ENCODE measurements at regions not wholly inside any gene's neighbourhood (a gene's known extent, or its start where the extent isn't known, plus 50 kb on each side); places are given as distances from the start of the nearest gene placed in this dataset.
A peak's percentile ranks its signal among the peaks of the same experiment; 100 is the strongest.

- no peak for DNase-seq (ENCODE audit: low read depth, low spot score)
Measured at GRCh38 chr5:61904730-61905129, 401.3 kb upstream of the KIF2A start.

DNA sequence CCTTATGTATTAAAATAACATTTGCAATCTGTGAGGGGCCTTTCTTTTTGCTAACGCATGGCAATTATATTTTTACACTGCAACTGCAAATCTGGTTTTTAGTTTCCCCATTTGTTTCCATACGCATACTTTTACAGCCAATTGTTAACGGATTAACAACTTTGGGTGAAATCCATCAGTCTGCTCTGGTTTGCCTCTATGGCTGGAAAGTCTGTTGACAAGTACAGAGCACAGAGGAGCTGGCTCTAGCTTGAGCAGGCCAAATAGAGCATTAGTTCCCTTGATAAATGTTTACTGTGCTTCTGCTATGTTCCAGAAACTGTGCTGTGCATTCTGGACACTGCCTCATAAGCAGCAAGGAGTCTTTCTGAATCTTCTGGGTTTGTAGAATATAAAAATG is 400.4 kb upstream of the KIF2A start:
- no peak for DNase-seq (ENCODE audit: low read depth, low spot score)

DNA sequence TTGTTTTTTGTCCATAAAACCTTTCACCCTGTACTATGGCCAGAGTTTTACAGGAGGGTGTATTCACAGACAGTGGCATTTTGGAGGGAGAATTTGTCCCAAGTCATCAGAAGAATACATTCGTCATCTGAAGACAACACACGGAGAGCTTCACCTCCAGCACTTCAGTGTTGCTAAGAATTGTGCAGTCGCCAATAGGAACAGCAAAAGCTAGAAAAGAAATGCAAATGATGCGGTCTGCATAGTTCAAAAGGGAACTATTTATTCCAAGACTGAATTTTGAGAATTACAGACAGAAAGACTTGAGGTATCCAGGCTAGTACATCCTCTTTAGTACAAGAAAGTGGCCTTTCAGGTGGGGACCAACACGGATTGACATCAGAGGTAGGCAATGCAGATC is 399.2 kb upstream of the KIF2A start:
- DNase-seq (ENCODE audit: low read depth, low spot score), result peak; percentile 29

- DNase-seq (ENCODE audit: low read depth, low spot score), result no peak
Measured at GRCh38 chr5:61907995-61908394, 398.0 kb upstream of the KIF2A start.

DNA sequence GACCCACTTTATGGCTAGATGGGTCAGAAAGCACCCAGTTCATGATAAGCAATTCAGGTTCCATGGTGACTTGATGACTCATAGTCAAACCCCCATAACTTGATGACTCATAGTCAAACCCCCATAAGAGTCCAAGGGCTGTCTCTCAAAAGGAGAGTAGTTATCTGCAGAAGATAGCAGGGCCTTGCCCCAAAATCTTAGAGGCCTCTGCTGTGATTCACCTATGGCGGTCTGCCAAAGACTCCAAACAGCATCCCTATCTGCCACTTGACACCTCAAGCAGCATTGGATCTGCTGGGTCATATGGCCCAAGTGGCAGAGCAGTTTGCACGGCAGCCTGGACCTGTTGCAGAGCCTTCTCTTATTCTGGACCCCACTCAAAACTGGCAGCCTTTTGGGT is 395.2 kb upstream of the KIF2A start:
- DNase-seq (ENCODE audit: low read depth, low spot score), result no peak

DNA sequence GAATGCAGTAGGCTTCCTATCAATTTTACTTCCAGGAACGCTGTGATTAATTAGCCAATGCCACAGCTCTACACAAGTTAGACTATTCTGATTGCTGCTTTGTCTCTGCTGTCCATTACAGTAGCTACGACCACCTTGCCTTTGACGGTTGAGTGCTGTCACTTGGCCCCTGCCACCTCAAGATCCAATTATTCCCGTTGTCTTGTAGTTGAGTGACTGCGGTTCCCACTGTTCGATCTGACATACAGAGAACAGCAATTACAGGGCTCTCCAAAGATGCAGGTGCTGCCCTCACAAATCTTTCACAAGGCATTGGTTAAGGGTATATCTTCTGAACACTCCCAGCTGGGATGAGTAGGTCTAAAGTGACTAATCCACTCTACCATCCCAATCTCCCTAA is 393.4 kb upstream of the KIF2A start:
- no peak for DNase-seq (ENCODE audit: low read depth, low spot score)

DNA sequence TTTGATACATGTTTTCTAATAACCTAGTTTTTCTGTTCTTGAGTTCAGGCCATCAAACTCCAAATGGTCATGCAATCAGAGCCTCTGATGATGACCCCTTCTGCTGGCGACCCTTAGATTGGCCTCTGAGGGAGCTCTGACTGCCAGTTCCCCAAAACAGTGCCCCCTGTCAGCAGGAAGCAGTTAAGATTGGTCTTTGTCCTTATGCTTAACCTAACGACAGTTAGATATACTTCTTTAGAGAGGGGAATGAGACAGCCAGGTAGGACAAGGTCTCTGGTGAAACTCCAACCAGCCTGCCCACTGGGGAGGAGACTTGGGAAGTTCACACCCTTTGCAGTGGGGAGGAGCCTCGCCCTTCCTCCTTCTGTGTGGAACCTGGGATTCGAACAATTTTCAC is 390.4 kb upstream of the KIF2A start:
- DNase-seq (ENCODE audit: low read depth, low spot score), result no peak

DNA sequence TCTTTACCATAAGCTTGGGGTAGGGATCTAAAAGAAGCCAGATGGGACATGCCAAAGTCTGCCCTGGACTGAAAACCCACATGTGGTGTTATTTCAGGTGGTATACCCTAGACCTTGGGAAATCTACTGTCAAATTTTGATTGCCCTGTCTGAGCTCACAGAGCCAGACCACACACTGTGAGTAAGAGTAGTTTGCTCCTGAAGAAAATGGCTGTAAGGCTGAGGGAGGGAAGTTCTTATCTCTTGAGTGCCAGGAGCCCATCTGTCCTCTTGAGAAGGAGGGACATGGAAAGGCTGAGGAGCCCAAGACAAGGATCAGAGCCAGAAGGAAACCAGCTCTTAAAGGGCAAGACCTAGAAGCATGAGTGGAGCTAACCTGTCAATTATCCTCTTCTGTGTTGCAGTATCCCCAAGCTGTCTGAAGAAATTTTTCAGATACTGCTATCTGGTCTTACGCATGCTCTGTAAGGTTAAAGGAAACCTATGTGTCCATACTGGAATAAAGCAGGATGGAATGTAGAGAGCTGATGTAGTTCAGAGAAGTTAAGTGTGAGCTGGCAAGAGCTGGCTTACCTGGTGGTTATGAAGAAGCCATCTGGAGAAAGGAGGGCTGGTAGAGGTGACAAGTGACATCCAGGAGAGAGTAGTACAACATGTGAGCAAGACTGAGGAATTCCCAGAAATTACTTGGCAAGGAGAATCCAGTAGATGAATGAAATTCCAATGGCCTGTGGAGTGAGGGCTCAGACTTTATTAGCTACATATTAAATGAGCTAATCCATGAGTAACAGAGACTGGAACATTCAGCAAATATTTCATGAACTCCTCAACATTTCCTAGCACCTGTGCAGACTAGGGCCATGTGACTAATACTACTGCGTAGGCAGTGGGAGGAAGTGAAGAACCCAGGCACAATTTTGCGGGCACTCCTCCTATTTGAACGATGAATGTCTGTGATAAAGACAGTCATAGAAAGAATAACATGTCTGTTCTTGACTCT is 389.1 kb upstream of the KIF2A start:
- DNase-seq (ENCODE audit: low read depth, low spot score), result peak; percentile 81

GRCh38 chr5:61918611-61919010 is 387.4 kb upstream of the KIF2A start:
- no peak for DNase-seq (ENCODE audit: low read depth, low spot score)

DNA sequence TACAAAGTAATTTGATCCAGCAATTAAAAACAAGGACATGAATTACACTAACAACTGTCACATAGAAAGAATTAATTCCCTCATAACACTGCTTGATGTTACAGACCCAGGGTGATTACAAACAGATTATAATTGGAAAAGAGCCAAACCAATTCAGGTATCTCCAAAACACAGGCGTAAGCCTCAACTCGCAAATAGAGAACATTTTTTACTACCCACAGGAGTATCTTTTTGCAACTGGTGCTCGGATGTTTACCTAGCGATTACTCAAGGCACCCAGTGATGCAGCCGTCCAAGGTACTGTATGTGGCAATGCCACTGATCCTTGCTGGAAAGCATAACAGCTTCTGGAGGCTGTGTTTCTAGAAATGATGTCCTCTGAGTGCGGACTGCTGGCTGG is 386.1 kb upstream of the KIF2A start:
- peak; percentile 35 for DNase-seq (ENCODE audit: low read depth, low spot score)

- peak; percentile 16 for DNase-seq (ENCODE audit: low read depth, low spot score)
Measured at GRCh38 chr5:61924251-61924650, 381.8 kb upstream of the KIF2A start.

GRCh38 chr5:61926911-61927310 is 379.1 kb upstream of the KIF2A start:
- no peak for DNase-seq (ENCODE audit: low read depth, low spot score)

GRCh38 chr5:61931236-61931635 is 374.8 kb upstream of the KIF2A start:
- DNase-seq (ENCODE audit: low read depth, low spot score), result peak; percentile 47

- peak; percentile 85 for DNase-seq (ENCODE audit: low read depth, low spot score)
Measured at GRCh38 chr5:61933787-61934626, 372.0 kb upstream of the KIF2A start.

GRCh38 chr5:61941637-61942036 is 364.4 kb upstream of the KIF2A start:
- DNase-seq (ENCODE audit: low read depth, low spot score), result peak; percentile 38

DNA sequence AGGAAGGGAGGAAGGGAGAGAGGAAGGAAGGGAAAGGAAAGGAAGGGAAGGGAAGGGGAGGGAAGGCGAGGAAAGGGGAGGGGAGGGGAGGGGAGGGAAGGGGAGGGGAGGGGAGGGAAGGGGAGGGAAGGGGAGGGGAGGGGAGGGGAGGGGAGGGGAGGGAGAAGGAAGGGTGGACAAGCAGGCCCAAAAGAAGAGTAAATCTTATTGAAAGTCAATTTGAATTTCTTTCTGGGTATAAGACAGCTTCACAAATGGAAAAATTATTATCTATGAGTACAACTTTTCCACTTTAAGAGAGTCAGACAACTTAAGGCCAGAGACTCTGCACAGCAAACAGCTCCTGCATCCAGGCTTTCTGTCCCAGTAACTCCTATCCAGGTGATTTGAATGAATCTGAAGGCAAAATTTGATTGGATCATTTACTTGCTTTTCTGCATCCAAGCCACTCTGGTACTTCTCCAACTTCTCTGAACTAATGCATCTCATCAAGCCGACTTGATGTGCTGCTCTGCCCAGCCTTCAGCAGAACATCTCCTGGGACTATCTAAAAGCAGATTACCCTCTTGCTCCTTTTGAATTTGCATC is 363.4 kb upstream of the KIF2A start:
- no peak for DNase-seq (ENCODE audit: low read depth, low spot score)

DNA sequence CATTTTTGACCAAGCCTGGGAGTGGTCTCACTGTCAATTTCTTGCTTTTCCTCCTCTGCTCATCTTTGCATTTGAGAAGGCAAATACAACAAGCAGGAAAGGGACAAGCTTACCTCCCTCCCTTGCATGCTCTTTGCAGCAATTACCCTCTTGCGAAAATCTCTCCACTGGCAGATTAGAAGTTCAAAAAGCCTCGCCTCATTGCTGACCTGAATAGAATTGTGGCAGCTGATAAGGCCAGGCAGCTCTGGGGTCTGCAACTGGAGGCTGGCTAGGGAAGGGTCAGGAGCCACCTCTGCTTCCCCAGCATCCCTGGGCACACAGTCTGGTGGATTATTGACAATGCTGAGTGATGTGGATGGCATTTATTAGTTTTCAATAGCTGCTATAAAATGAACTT is 362.3 kb upstream of the KIF2A start:
- DNase-seq (ENCODE audit: low read depth, low spot score), result no peak

GRCh38 chr5:61948151-61948550 is 357.9 kb upstream of the KIF2A start:
- no peak for DNase-seq (ENCODE audit: low read depth, low spot score)

GRCh38 chr5:61949054-61949678 is 356.8 kb upstream of the KIF2A start:
- no peak for DNase-seq (ENCODE audit: low read depth, low spot score)

DNA sequence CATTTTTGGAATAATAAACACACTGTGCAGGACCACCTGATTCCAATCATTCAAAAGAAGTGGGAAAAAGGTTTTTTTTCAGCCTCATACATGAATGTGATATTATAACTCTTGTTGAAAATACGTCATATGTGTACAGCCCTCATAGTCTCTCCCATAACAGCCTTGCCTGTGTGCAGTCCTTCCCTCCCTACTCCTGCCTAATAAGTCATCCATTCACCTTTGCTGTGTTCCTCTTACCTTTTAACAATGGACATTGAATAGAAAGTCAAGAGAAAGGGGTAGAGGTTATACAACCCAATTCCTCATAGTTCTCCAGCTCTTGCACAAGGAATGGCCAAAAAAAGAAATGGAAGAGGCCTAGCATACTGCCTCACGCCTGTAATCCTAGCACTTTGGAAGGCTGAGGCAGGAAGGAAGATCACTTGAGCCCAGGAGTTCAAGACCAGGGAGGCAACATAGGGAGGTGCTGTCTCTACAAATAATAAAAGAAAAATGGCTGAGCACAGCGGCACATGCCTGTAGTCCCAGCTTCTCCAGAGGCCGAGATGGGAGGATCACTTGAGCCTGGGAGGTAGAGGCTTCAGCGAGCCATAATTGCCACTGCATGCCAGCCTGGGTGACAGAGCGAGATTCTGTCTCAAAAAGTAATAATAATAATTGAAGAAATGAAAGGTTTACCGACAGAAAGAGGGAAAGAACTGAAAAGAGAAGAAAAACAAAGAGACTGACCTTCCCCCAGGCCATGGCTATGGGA is 356.1 kb upstream of the KIF2A start:
- DNase-seq (ENCODE audit: low read depth, low spot score), result no peak

- no peak for DNase-seq (ENCODE audit: low read depth, low spot score)
Measured at GRCh38 chr5:61951295-61951694, 354.7 kb upstream of the KIF2A start.

All from astrocyte of the hippocampus (primary cell).